HL-60 (cell line): ENCODE measurements at regions not wholly inside any gene's neighbourhood (a gene's known extent, or its start where the extent isn't known, plus 50 kb on each side); places are given as distances from the start of the nearest gene placed in this dataset.

ENCODE experiments used
- DNase-seq, 2 experiments: peaks; one replicate each; pipeline ENCODE4 v3.0.0-alpha.2; 2010 to 2020; ENCODE audit warnings: low read depth in 1 of 2, low spot score in 1 of 2
- H3K27ac ChIP-seq: fragments of 250-450 bp; sonication (Bioruptor Pico); replicated peaks from 2 replicates; pipeline ENCODE4 v1.5.1; 2020; ENCODE audit warnings: mild to moderate bottlenecking, moderate library complexity
- H3K27me3 ChIP-seq: fragments of 250-450 bp; sonication (Bioruptor Pico); 2 replicates; pipeline ENCODE4 v1.5.1; 2021; ENCODE audit warnings: mild to moderate bottlenecking, moderate library complexity; ENCODE audit not compliant: insufficient read depth, poor library complexity, severe bottlenecking
- H3K4me3 ChIP-seq: replicated peaks from 2 replicates; pipeline ENCODE4 v1.5.1; 2011; ENCODE audit warnings: mild to moderate bottlenecking, control low read depth, low read length; ENCODE audit not compliant: insufficient read depth
- GABPA ChIP-seq: IDR thresholded peaks from 2 replicates; pipeline ENCODE4 v1.6.1; 2012; ENCODE audit warnings: low read depth
- POLR2AphosphoS5 ChIP-seq: IDR thresholded peaks from 2 replicates; pipeline ENCODE4 v1.6.1; 2012; ENCODE audit warnings: low read depth
- SPI1 ChIP-seq: IDR thresholded peaks from 2 replicates; pipeline ENCODE4 v1.6.1; 2012; ENCODE audit warnings: low read depth, mild to moderate bottlenecking, borderline replicate concordance
- TF ChIP-seq, protein P1 (sequence below): IDR thresholded peaks from one replicate; pipeline ENCODE4 v1.5.1; 2011; ENCODE audit warnings: low read length, control low read depth, inconsistent platforms; ENCODE audit not compliant: insufficient read depth
- TF ChIP-seq, protein P2 (sequence below): IDR thresholded peaks from 2 replicates; pipeline ENCODE4 v1.6.1; 2012; ENCODE audit warnings: low read depth; ENCODE audit not compliant: insufficient replicate concordance

DNA sequence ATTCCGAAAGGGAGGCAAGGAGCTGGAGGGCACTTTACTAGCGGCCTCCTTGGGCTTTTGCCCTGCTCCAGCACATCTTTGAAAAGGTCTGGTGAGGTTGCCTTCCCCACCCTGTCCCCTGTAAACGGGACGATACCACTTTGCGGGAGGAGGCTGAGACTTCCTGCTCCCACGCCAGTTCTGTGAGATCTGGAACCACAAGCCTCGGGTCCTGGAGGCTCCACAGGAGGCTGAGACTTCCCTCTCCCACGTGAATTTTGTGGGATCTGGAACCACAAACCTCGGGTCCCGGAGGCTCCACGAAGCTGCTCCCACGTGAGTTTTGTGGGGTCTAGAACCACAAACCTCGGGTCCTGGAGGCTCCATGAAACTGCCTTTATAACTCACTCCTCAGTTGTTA is 209.3 kb downstream of the DLL1 start:
- TF ChIP-seq POLR2AphosphoS5 (no peak), SPI1 (no peak), GABPA (no peak)
- TF ChIP-seq, protein P1, sequence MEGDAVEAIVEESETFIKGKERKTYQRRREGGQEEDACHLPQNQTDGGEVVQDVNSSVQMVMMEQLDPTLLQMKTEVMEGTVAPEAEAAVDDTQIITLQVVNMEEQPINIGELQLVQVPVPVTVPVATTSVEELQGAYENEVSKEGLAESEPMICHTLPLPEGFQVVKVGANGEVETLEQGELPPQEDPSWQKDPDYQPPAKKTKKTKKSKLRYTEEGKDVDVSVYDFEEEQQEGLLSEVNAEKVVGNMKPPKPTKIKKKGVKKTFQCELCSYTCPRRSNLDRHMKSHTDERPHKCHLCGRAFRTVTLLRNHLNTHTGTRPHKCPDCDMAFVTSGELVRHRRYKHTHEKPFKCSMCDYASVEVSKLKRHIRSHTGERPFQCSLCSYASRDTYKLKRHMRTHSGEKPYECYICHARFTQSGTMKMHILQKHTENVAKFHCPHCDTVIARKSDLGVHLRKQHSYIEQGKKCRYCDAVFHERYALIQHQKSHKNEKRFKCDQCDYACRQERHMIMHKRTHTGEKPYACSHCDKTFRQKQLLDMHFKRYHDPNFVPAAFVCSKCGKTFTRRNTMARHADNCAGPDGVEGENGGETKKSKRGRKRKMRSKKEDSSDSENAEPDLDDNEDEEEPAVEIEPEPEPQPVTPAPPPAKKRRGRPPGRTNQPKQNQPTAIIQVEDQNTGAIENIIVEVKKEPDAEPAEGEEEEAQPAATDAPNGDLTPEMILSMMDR, result no peak
- TF ChIP-seq, protein P2, sequence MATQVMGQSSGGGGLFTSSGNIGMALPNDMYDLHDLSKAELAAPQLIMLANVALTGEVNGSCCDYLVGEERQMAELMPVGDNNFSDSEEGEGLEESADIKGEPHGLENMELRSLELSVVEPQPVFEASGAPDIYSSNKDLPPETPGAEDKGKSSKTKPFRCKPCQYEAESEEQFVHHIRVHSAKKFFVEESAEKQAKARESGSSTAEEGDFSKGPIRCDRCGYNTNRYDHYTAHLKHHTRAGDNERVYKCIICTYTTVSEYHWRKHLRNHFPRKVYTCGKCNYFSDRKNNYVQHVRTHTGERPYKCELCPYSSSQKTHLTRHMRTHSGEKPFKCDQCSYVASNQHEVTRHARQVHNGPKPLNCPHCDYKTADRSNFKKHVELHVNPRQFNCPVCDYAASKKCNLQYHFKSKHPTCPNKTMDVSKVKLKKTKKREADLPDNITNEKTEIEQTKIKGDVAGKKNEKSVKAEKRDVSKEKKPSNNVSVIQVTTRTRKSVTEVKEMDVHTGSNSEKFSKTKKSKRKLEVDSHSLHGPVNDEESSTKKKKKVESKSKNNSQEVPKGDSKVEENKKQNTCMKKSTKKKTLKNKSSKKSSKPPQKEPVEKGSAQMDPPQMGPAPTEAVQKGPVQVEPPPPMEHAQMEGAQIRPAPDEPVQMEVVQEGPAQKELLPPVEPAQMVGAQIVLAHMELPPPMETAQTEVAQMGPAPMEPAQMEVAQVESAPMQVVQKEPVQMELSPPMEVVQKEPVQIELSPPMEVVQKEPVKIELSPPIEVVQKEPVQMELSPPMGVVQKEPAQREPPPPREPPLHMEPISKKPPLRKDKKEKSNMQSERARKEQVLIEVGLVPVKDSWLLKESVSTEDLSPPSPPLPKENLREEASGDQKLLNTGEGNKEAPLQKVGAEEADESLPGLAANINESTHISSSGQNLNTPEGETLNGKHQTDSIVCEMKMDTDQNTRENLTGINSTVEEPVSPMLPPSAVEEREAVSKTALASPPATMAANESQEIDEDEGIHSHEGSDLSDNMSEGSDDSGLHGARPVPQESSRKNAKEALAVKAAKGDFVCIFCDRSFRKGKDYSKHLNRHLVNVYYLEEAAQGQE, result no peak
- no peak overlapping the region for H3K27ac ChIP-seq
- DNase-seq, result no peak
- H3K27me3 ChIP-seq, result no peaks in the 10 kb centered on the region
- no peak overlapping the region for H3K4me3 ChIP-seq

DNA sequence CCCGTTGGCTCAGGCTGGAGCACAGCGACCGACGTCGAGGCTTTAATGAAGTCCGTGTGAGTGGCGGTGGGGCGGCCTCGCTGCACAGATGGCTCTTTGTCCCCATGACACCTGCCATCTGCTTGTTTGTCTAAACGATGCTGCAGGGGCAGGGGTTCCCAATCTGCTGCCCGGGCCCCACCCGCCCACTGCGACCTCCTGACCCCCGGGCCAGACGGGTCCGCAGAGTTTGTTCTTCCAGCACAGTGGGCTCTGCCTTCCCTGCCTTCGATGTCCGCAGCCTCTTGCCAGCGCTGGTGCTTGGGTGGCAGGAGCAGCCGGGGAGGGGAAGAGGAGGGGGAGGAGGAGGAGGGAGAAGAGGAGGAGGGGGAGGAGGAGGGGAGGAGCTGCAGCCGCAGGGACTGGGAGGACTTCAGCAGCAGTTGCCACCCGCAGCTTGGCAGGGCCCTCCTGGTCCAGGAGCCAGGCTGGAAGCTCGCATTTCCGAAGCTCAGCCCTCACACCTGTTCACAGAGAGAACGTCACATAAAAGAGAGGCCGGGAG is 210.0 kb downstream of the DLL1 start:
- no peak for DNase-seq
- no peak for TF ChIP-seq POLR2AphosphoS5
- TF ChIP-seq GABPA, result no peak
- TF ChIP-seq, protein P2, result no peak
- TF ChIP-seq, protein P1, result no peak
- no peak for TF ChIP-seq SPI1
- no peak overlapping the region for H3K27ac ChIP-seq
- H3K4me3 ChIP-seq, result no peak overlapping the region
- no peaks in the 10 kb centered on the region for H3K27me3 ChIP-seq

DNA sequence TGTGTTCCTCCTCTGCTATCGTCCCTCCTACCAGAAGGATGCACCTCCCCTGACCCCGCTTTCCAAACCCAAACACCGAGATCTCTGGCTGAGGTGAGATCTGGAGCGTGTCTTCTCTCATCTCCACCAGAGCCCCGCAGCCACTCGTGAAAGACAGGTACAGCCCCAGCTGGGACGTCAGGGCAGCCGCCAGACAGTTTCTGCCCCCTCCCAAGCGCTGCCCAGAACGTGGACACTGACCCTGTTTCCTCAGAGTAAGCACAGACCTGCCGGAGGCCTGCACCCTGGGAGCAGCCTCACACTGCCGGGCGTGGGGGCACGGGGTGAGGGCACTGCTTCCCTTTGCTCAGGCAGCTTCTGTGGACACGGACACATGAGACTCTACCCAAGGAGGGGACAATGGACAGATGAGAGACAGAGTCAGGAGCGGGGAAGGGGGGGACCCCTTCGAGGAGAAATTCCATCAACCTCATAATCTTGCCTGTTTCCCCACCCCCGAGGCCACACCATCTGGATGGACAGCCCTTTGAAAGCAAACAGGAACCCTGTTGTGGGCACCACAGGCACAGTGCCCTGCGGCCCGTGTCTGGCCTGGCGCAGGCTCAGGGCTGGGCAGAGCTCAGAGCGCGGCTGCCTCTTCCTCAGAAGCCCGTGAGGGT is 210.6 kb downstream of the DLL1 start:
- H3K27me3 ChIP-seq, result no peaks in the 10 kb centered on the region
- TF ChIP-seq, protein P1, result no peak
- TF ChIP-seq GABPA (no peak), SPI1 (no peak), POLR2AphosphoS5 (no peak)
- TF ChIP-seq, protein P2, result no peak
- no peak overlapping the region for H3K27ac ChIP-seq
- H3K4me3 ChIP-seq, result no peak overlapping the region
- DNase-seq, result no peak
